ENCODE measurements at regions not wholly inside any gene's neighbourhood (a gene's known extent, or its start where the extent isn't known, plus 50 kb on each side); places are given as distances from the start of the nearest gene placed in this dataset.
"Not testable (repeated sequence)": the region's sequence is repeated elsewhere in the genome, so short reads cannot be mapped to it uniquely, and the experiment has no call there.

DNA sequence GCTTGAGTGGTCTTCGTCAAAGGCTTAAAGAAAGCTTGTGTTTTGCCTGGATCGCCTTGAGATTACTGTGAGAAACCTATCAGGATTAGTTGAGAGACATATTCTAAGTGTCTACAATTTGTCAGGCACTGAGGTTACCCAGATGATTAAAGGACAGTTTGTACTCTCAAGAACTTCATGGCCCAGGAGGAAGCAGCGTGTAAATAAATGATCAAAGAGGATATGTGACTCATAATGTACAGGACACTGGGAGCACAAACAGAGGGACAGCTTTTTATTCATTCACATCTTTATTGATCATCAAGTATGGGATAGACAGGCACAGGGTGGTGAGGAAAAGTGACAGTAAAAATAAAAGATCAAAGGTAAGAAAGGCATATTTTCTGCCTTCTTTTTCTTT lies 152.6 kb upstream of the FSHR start:
- TF ChIP-seq GABPA (IDR thresholded peaks at IDR 0.05; ENCODE audit: low read depth) (no peak), CTCF (IDR thresholded peaks at IDR 0.05; ENCODE audit: insufficient read depth, low read length) (no peak), POLR2AphosphoS5 (IDR thresholded peaks at IDR 0.05; ENCODE audit: low read depth) (no peak), REST (IDR thresholded peaks at IDR 0.05; ENCODE audit: insufficient replicate concordance, low read depth) (no peak), SPI1 (IDR thresholded peaks at IDR 0.05; ENCODE audit: borderline replicate concordance, low read depth) (no peak)
- Histone ChIP-seq H3K4me3 (replicated peaks; ENCODE audit: insufficient read depth, low read length) (no peak overlapping the region), H3K27ac (replicated peaks) (no peak overlapping the region), H3K27me3 (ENCODE audit: insufficient read depth, poor library complexity, severe bottlenecking) (no peaks in the 10 kb centered on the region)
- no peak for DNase-seq (ENCODE audit: low read depth in 1 of 2, low spot score in 1 of 2)

- H3K4me3 ChIP-seq (replicated peaks; ENCODE audit: insufficient read depth, low read length); H3K27ac ChIP-seq (replicated peaks); DNase-seq (ENCODE audit: low read depth in 1 of 2, low spot score in 1 of 2); H3K27me3 ChIP-seq (ENCODE audit: insufficient read depth, poor library complexity, severe bottlenecking): not testable (repeated sequence)
Measured at GRCh38 chr2:49298693-49299092, 144.4 kb upstream of the FSHR start.

DNA sequence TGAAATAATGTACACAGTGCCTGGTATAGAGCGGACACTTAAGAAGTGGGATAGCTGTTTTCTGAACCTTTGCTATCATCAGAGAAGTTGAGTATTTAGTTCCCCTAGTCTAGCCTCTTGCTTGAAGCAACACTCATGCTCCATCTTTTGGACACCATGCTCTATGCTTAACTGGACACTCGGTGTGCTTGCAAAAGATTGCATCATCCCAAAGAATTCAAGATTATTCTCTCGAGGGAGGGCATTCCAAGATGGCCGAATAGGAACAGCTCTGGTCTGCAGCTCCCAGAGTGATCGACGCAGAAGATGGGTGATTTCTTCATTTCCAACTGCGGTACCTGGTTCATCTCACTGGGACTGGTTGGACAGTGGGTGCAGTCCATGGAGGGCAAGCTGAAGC lies 143.9 kb upstream of the FSHR start:
- Histone ChIP-seq H3K27me3 (ENCODE audit: insufficient read depth, poor library complexity, severe bottlenecking) (no peaks in the 10 kb centered on the region), H3K4me3 (replicated peaks; ENCODE audit: insufficient read depth, low read length) (no peak overlapping the region), H3K27ac (replicated peaks) (no peak overlapping the region)
- DNase-seq (ENCODE audit: low read depth in 1 of 2, low spot score in 1 of 2): no peak
- TF ChIP-seq SPI1 (IDR thresholded peaks at IDR 0.05; ENCODE audit: borderline replicate concordance, low read depth) (no peak), POLR2AphosphoS5 (IDR thresholded peaks at IDR 0.05; ENCODE audit: low read depth) (no peak)

DNA sequence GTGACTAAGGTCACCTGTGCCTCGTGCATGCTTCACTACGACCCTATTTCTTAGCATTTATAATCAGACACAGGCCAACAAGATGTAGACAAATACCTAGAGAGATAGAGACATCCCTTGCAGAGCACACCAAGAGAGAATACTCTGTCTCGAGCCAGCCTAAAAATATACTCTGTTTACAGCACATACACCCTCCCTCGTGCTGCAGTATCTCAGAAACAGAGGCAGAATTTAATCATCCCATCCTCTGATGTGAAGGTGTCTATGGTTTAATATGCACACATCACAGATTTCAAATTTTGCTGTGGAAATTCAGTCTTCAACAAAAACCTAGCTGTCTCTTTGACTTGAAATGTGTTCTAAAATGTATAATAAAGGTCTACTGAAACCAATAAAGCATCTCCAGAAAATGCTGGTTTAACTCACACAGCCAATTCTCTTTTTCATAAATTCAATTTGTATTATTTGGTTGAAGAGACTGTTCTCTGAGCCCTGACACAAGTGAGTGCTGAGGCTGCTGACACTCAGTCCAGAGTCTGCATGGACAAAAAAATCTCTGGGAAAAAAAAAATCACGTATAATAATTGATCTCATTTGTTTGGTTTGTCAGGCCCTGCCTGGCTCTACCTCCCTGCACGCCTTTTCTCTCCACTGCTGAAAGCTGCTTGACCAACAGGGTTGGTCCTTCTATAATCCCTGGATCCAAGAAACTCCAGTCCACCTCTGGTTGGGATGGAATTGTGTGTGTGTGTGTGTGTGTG lies 142.0 kb upstream of the FSHR start:
- H3K27me3 ChIP-seq (ENCODE audit: insufficient read depth, poor library complexity, severe bottlenecking): no peaks in the 10 kb centered on the region
- no peak for DNase-seq (ENCODE audit: low read depth in 1 of 2, low spot score in 1 of 2)
- no peak overlapping the region for H3K27ac ChIP-seq (replicated peaks)
- no peak overlapping the region for H3K4me3 ChIP-seq (replicated peaks; ENCODE audit: insufficient read depth, low read length)
- TF ChIP-seq CTCF (IDR thresholded peaks at IDR 0.05; ENCODE audit: insufficient read depth, low read length) (no peak), REST (IDR thresholded peaks at IDR 0.05; ENCODE audit: insufficient replicate concordance, low read depth) (no peak), GABPA (IDR thresholded peaks at IDR 0.05; ENCODE audit: low read depth) (no peak), SPI1 (IDR thresholded peaks at IDR 0.05; ENCODE audit: borderline replicate concordance, low read depth) (no peak), POLR2AphosphoS5 (IDR thresholded peaks at IDR 0.05; ENCODE audit: low read depth) (no peak)

- TF ChIP-seq REST (IDR thresholded peaks at IDR 0.05; ENCODE audit: insufficient replicate concordance, low read depth) (no peak), POLR2AphosphoS5 (IDR thresholded peaks at IDR 0.05; ENCODE audit: low read depth) (no peak), CTCF (IDR thresholded peaks at IDR 0.05; ENCODE audit: insufficient read depth, low read length) (no peak), GABPA (IDR thresholded peaks at IDR 0.05; ENCODE audit: low read depth) (no peak), SPI1 (IDR thresholded peaks at IDR 0.05; ENCODE audit: borderline replicate concordance, low read depth) (no peak)
- Histone ChIP-seq H3K27me3 (ENCODE audit: insufficient read depth, poor library complexity, severe bottlenecking) (no peaks in the 10 kb centered on the region), H3K4me3 (replicated peaks; ENCODE audit: insufficient read depth, low read length) (no peak overlapping the region), H3K27ac (replicated peaks) (no peak overlapping the region)
- DNase-seq (ENCODE audit: low read depth in 1 of 2, low spot score in 1 of 2): no peak
Measured at GRCh38 chr2:49294225-49294624, 139.9 kb upstream of the FSHR start.
